Testis (tissue), 2 donors: ENCODE measurements at regions not wholly inside any gene's neighbourhood (a gene's known extent, or its start where the extent isn't known, plus 50 kb on each side); places are given as distances from the start of the nearest gene placed in this dataset.

Experiments
- DNase-seq: peaks from one replicate; pipeline ENCODE4 v3.0.0-alpha.2; 2019
- H3K27ac ChIP-seq, 2 donors: fragments of 200-600 bp; sonication (generic); one replicate each; pipeline ENCODE4 v1.5.1; 2019
- H3K27me3 ChIP-seq: fragments of 200-600 bp; sonication (generic); one replicate; pipeline ENCODE4 v1.5.1; 2019
- H3K36me3 ChIP-seq: fragments of 200-600 bp; sonication (generic); one replicate; pipeline ENCODE4 v1.5.1; 2017; ENCODE audit warnings: low read depth; ENCODE audit errors: missing control alignments
- H3K4me1 ChIP-seq: fragments of 200-600 bp; sonication (generic); one replicate; pipeline ENCODE4 v1.5.1; 2019
- H3K4me3 ChIP-seq, 2 donors: fragments of 200-600 bp; sonication (generic); one replicate each; pipeline ENCODE4 v1.5.1; 2017 to 2019
- H3K9me3 ChIP-seq: fragments of 200-600 bp; sonication (generic); one replicate; pipeline ENCODE4 v1.5.1; 2017
- POLR2A ChIP-seq: fragments of 450-650 bp; IDR thresholded peaks from one replicate; pipeline ENCODE4 v1.6.1; 2017; ENCODE audit warnings: antibody characterized with exemption, mild to moderate bottlenecking, moderate library complexity
- WGBS, 2 donors: methylation state at CpG; one replicate each; pipeline ENCODE4 v1.1.5; 2018; 5-methylcytosine and 5-hydroxymethylcytosine counted together
- intact Hi-C: fragments of 100-400 bp; cut with DNase I; formaldehyde crosslinking; loops from one replicate; pipeline ENCODE4 v1.15.1; 2023; ENCODE audit warnings: low total_unique reads
- TF ChIP-seq, protein P1 (sequence below), 3 experiments: fragments of 450-650 bp in 2 of 3; fragments of 200-600 bp in 1 of 3; sonication (generic) in 1 of 3; IDR thresholded peaks; one replicate each; pipeline ENCODE4 v1.5.1; 2016 to 2019; ENCODE audit warnings: antibody characterized with exemption in 3 of 3, mild to moderate bottlenecking in 2 of 3, moderate library complexity in 1 of 3

DNA sequence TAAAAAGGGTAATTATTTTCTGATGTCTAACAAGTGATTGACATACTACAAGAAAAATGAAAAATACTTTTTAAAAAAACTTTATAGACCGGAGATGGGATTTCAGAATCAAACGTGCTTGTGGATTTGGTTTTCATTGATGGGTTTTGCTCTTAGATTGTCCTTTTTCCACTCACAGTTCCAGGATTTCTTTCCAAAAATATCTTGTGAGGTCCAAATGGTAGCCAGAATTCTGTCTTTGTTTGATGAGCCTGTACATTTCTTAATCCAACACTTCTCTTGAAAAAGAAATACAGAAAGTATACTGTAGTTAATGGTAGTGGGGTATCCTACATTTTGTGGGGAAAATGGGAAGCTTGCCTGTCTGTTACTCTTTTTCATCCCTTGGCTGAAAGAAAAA lies 329.3 kb downstream of the KCNJ2 start:
- H3K36me3 ChIP-seq, result no peaks in the 10 kb centered on the region
- no peak for DNase-seq
- H3K9me3 ChIP-seq, result no peaks in the 10 kb centered on the region
- H3K4me1 ChIP-seq, result no peaks in the 10 kb centered on the region
- TF ChIP-seq POLR2A, result no peak
- TF ChIP-seq, protein P1, sequence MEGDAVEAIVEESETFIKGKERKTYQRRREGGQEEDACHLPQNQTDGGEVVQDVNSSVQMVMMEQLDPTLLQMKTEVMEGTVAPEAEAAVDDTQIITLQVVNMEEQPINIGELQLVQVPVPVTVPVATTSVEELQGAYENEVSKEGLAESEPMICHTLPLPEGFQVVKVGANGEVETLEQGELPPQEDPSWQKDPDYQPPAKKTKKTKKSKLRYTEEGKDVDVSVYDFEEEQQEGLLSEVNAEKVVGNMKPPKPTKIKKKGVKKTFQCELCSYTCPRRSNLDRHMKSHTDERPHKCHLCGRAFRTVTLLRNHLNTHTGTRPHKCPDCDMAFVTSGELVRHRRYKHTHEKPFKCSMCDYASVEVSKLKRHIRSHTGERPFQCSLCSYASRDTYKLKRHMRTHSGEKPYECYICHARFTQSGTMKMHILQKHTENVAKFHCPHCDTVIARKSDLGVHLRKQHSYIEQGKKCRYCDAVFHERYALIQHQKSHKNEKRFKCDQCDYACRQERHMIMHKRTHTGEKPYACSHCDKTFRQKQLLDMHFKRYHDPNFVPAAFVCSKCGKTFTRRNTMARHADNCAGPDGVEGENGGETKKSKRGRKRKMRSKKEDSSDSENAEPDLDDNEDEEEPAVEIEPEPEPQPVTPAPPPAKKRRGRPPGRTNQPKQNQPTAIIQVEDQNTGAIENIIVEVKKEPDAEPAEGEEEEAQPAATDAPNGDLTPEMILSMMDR (IDR thresholded peaks at IDR 0.05), result no peak
- H3K27ac ChIP-seq, result no peak overlapping the region
- no peaks in the 10 kb centered on the region for H3K27me3 ChIP-seq
- WGBS, 2 donors, result 58 to 60% methylated on average over 2 of the region's 2 CpGs
- intact Hi-C loops, result no loop called here
- H3K4me3 ChIP-seq, result no peak overlapping the region

GRCh38 chr17:70499067-70499786 lies 329.9 kb downstream of the KCNJ2 start:
- no peak overlapping the region for H3K27ac ChIP-seq
- H3K36me3 ChIP-seq, result no peaks in the 10 kb centered on the region
- TF ChIP-seq, protein P1 (IDR thresholded peaks at IDR 0.05), result no peak
- TF ChIP-seq POLR2A, result no peak
- no peaks in the 10 kb centered on the region for H3K27me3 ChIP-seq
- intact Hi-C loops, result no loop called here
- 26 to 35% methylated on average over 2 of the region's 2 CpGs for WGBS, 2 donors
- H3K4me1 ChIP-seq, result no peaks in the 10 kb centered on the region
- no peaks in the 10 kb centered on the region for H3K9me3 ChIP-seq
- DNase-seq, result no peak
- H3K4me3 ChIP-seq, result no peak overlapping the region

- intact Hi-C loops, result no loop called here
- Histone ChIP-seq H3K27me3 (no peaks in the 10 kb centered on the region), H3K27ac (no peak overlapping the region), H3K9me3 (no peaks in the 10 kb centered on the region), H3K36me3 (no peaks in the 10 kb centered on the region), H3K4me3 (no peak overlapping the region), H3K4me1 (no peaks in the 10 kb centered on the region)
- no peak for DNase-seq
- WGBS, 2 donors, result 64 to 95% methylated on average over 3 of the region's 3 CpGs
- TF ChIP-seq, protein P1 (IDR thresholded peaks at IDR 0.05), result no peak
- no peak for TF ChIP-seq POLR2A
These were observed 334.1 kb downstream of the KCNJ2 start for GRCh38 chr17:70503449-70503848.

- intact Hi-C loops, result no loop called here
- no peak overlapping the region for H3K27ac ChIP-seq
- no peak for DNase-seq
- TF ChIP-seq, protein P1 (IDR thresholded peaks at IDR 0.05), result no peak
- TF ChIP-seq POLR2A, result no peak
- 84 to 87% methylated on average over 2 of the region's 2 CpGs for WGBS, 2 donors
- H3K9me3 ChIP-seq, result no peaks in the 10 kb centered on the region
- H3K36me3 ChIP-seq, result no peaks in the 10 kb centered on the region
- H3K4me1 ChIP-seq, result no peaks in the 10 kb centered on the region
- no peak overlapping the region for H3K4me3 ChIP-seq
- H3K27me3 ChIP-seq, result no peaks in the 10 kb centered on the region
These were observed 341.0 kb downstream of the KCNJ2 start for GRCh38 chr17:70510288-70510687.

DNA sequence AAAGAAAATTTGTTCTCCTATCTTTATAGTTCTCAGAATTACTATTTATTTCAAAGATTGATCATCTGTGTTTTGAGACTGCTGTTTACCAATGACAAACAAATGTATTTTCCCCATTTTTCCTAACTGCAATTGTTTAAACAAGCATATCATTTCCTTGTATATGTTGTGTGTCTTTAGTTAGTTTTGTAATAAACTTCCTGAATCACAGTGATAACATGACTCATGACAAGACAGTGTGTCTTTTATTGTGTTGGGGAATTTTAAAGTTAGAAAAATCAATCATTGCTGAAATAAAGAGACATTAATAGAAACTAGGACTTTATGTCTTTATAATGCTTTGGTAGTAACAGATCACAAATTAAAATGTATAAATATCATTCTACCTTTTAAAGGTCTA lies 348.5 kb downstream of the KCNJ2 start:
- no peaks in the 10 kb centered on the region for H3K36me3 ChIP-seq
- H3K4me3 ChIP-seq, result no peak overlapping the region
- H3K27ac ChIP-seq, result no peak overlapping the region
- no peaks in the 10 kb centered on the region for H3K27me3 ChIP-seq
- no peaks in the 10 kb centered on the region for H3K4me1 ChIP-seq
- H3K9me3 ChIP-seq, result no peaks in the 10 kb centered on the region
- DNase-seq, result no peak
- TF ChIP-seq, protein P1 (IDR thresholded peaks at IDR 0.05), result no peak
- TF ChIP-seq POLR2A, result no peak
- intact Hi-C loops, result no loop called here
